ENCODE measurements at regions not wholly inside any gene's neighbourhood (a gene's known extent, or its start where the extent isn't known, plus 50 kb on each side); places are given as distances from the start of the nearest gene placed in this dataset.
A peak's percentile ranks its signal among the peaks of the same experiment; 100 is the strongest.

GRCh38 chr20:11356061-11356460, 561.6 kb upstream of the BTBD3 start:
- Mint-ChIP-seq H3K27me3 (no peaks in the 10 kb centered on the region), H3K4me3 (no peak overlapping the region), H3K36me3 (no peaks in the 10 kb centered on the region), H3K27ac (no peak overlapping the region), H3K4me1 (no peaks in the 10 kb centered on the region), H3K9me3 (peaks cover 7% of the 10 kb centered on the region)
- CTCF ChIA-PET = no interaction called here
- no peak for DNase-seq

GRCh38 chr20:11362450-11362849, 555.2 kb upstream of the BTBD3 start:
- Mint-ChIP-seq H3K4me1 (no peaks in the 10 kb centered on the region), H3K36me3 (no peaks in the 10 kb centered on the region), H3K27me3 (no peaks in the 10 kb centered on the region), H3K4me3 (no peak overlapping the region), H3K27ac (no peak overlapping the region), H3K9me3 (peaks cover 18% of the 10 kb centered on the region)
- CTCF ChIA-PET = no interaction called here
- DNase-seq = no peak

- no peak for DNase-seq
- peaks cover 15% of the 10 kb centered on the region for H3K9me3 Mint-ChIP-seq
- no peak overlapping the region for H3K27ac Mint-ChIP-seq
- no peaks in the 10 kb centered on the region for H3K4me1 Mint-ChIP-seq
- CTCF ChIA-PET = no interaction called here
- no peak overlapping the region for H3K4me3 Mint-ChIP-seq
- H3K27me3 Mint-ChIP-seq = no peaks in the 10 kb centered on the region
- H3K36me3 Mint-ChIP-seq = no peaks in the 10 kb centered on the region
Observed at GRCh38 chr20:11364736-11365135, 553.0 kb upstream of the BTBD3 start.

- Mint-ChIP-seq H3K9me3 (peaks cover 12% of the 10 kb centered on the region), H3K4me1 (no peaks in the 10 kb centered on the region), H3K27ac (no peak overlapping the region), H3K27me3 (no peaks in the 10 kb centered on the region), H3K36me3 (no peaks in the 10 kb centered on the region), H3K4me3 (no peak overlapping the region)
- CTCF ChIA-PET = no interaction called here
- no peak for DNase-seq
Observed at GRCh38 chr20:11366660-11367059, 551.0 kb upstream of the BTBD3 start.

- no peak overlapping the region for H3K27ac Mint-ChIP-seq
- no peak overlapping the region for H3K4me3 Mint-ChIP-seq
- no peaks in the 10 kb centered on the region for H3K27me3 Mint-ChIP-seq
- no peak for DNase-seq
- H3K36me3 Mint-ChIP-seq = no peaks in the 10 kb centered on the region
- H3K9me3 Mint-ChIP-seq = peaks cover 5% of the 10 kb centered on the region
- CTCF ChIA-PET = no interaction called here
- no peaks in the 10 kb centered on the region for H3K4me1 Mint-ChIP-seq
Observed at GRCh38 chr20:11368499-11368898, 549.2 kb upstream of the BTBD3 start.

GRCh38 chr20:11368965-11369711, 548.6 kb upstream of the BTBD3 start:
- H3K36me3 Mint-ChIP-seq = no peaks in the 10 kb centered on the region
- H3K9me3 Mint-ChIP-seq = peaks cover under 1% of the 10 kb centered on the region
- no peaks in the 10 kb centered on the region for H3K4me1 Mint-ChIP-seq
- CTCF ChIA-PET = no interaction called here
- no peak for DNase-seq
- H3K27me3 Mint-ChIP-seq = no peaks in the 10 kb centered on the region
- H3K27ac Mint-ChIP-seq = no peak overlapping the region
- H3K4me3 Mint-ChIP-seq = no peak overlapping the region

- Mint-ChIP-seq H3K9me3 (no peaks in the 10 kb centered on the region), H3K4me3 (no peak overlapping the region), H3K27me3 (no peaks in the 10 kb centered on the region), H3K27ac (no peak overlapping the region), H3K36me3 (no peaks in the 10 kb centered on the region), H3K4me1 (no peaks in the 10 kb centered on the region)
- CTCF ChIA-PET = no interaction called here
- no peak for DNase-seq
Observed at GRCh38 chr20:11371831-11372230, 545.9 kb upstream of the BTBD3 start.

GRCh38 chr20:11372876-11373790, 544.6 kb upstream of the BTBD3 start:
- CTCF ChIA-PET = no interaction called here
- H3K36me3 Mint-ChIP-seq = no peaks in the 10 kb centered on the region
- no peaks in the 10 kb centered on the region for H3K27me3 Mint-ChIP-seq

GRCh38 chr20:11375335-11375734, 542.4 kb upstream of the BTBD3 start:
- CTCF ChIA-PET = no interaction called here

More at GRCh38 chr20:11372876-11373790, 544.6 kb upstream of the BTBD3 start:
- Mint-ChIP-seq H3K27ac (no peak overlapping the region), H3K4me1 (no peaks in the 10 kb centered on the region), H3K4me3 (no peak overlapping the region), H3K9me3 (no peaks in the 10 kb centered on the region)
- DNase-seq = no peak

GRCh38 chr20:11375966-11376365, 541.7 kb upstream of the BTBD3 start:
- no peak overlapping the region for H3K4me3 Mint-ChIP-seq
- CTCF ChIA-PET = no interaction called here
- DNase-seq = no peak
- H3K36me3 Mint-ChIP-seq = no peaks in the 10 kb centered on the region
- H3K9me3 Mint-ChIP-seq = no peaks in the 10 kb centered on the region
- H3K27me3 Mint-ChIP-seq = no peaks in the 10 kb centered on the region
- no peak overlapping the region for H3K27ac Mint-ChIP-seq
- no peaks in the 10 kb centered on the region for H3K4me1 Mint-ChIP-seq

More at GRCh38 chr20:11375335-11375734, 542.4 kb upstream of the BTBD3 start:
- DNase-seq = no peak
- no peaks in the 10 kb centered on the region for H3K4me1 Mint-ChIP-seq
- H3K9me3 Mint-ChIP-seq = no peaks in the 10 kb centered on the region
- H3K36me3 Mint-ChIP-seq = no peaks in the 10 kb centered on the region
- no peaks in the 10 kb centered on the region for H3K27me3 Mint-ChIP-seq
- no peak overlapping the region for H3K27ac Mint-ChIP-seq
- no peak overlapping the region for H3K4me3 Mint-ChIP-seq

- no peak for DNase-seq
- no peaks in the 10 kb centered on the region for H3K36me3 Mint-ChIP-seq
- H3K4me1 Mint-ChIP-seq = no peaks in the 10 kb centered on the region
- H3K27ac Mint-ChIP-seq = no peak overlapping the region
- CTCF ChIA-PET = no interaction called here
- H3K9me3 Mint-ChIP-seq = no peaks in the 10 kb centered on the region
- no peak overlapping the region for H3K4me3 Mint-ChIP-seq
- no peaks in the 10 kb centered on the region for H3K27me3 Mint-ChIP-seq
Observed at GRCh38 chr20:11376420-11376819, 541.3 kb upstream of the BTBD3 start.

- CTCF ChIA-PET = no interaction called here
- H3K36me3 Mint-ChIP-seq = no peaks in the 10 kb centered on the region
- H3K9me3 Mint-ChIP-seq = no peaks in the 10 kb centered on the region
- no peak overlapping the region for H3K4me3 Mint-ChIP-seq
- no peak for DNase-seq
- no peaks in the 10 kb centered on the region for H3K27me3 Mint-ChIP-seq
- peak overlapping the region; percentile 12 for H3K27ac Mint-ChIP-seq
- no peaks in the 10 kb centered on the region for H3K4me1 Mint-ChIP-seq
Observed at GRCh38 chr20:11376998-11377397, 540.7 kb upstream of the BTBD3 start.

- CTCF ChIA-PET = no interaction called here
- no peaks in the 10 kb centered on the region for H3K36me3 Mint-ChIP-seq
- H3K9me3 Mint-ChIP-seq = peaks cover 3% of the 10 kb centered on the region
- no peak overlapping the region for H3K4me3 Mint-ChIP-seq
- no peak for DNase-seq
- H3K4me1 Mint-ChIP-seq = no peaks in the 10 kb centered on the region
- H3K27me3 Mint-ChIP-seq = no peaks in the 10 kb centered on the region
- no peak overlapping the region for H3K27ac Mint-ChIP-seq
Observed at GRCh38 chr20:11377761-11378160, 539.9 kb upstream of the BTBD3 start.

GRCh38 chr20:11378252-11378651, 539.4 kb upstream of the BTBD3 start:
- CTCF ChIA-PET = no interaction called here
- Mint-ChIP-seq H3K4me1 (no peaks in the 10 kb centered on the region), H3K4me3 (no peak overlapping the region), H3K27ac (no peak overlapping the region), H3K36me3 (no peaks in the 10 kb centered on the region), H3K27me3 (no peaks in the 10 kb centered on the region), H3K9me3 (peaks cover 5% of the 10 kb centered on the region)
- no peak for DNase-seq
